Posterior vena cava (tissue), 2 donors: ENCODE measurements at regions not wholly inside any gene's neighbourhood (a gene's known extent, or its start where the extent isn't known, plus 50 kb on each side); places are given as distances from the start of the nearest gene placed in this dataset.

Experiments used
- DNase-seq: peaks from one replicate; pipeline ENCODE4 v3.0.0-alpha.2; 2020; ENCODE audit warnings: low spot score
- intact Hi-C, 2 donors: fragments of 100-400 bp; cut with DNase I; formaldehyde crosslinking; loops; one replicate each; pipeline versions ENCODE4 v1.14.1 to v1.14.2; 2022 to 2023
- donor health status: DM: yes; HTN: yes; CAD: no.
- donor health status: DM: yes; HTN: yes; CAD: no.

GRCh38 chr14:53896726-53897125, 59.9 kb downstream of the BMP4 start:
- intact Hi-C loops = no loop called here
- no peak for DNase-seq

- no peak for DNase-seq
- intact Hi-C loops = no loop called here
Observed at GRCh38 chr14:53894456-53894855, 62.2 kb downstream of the BMP4 start.

GRCh38 chr14:53893374-53893773, 63.3 kb downstream of the BMP4 start:
- intact Hi-C loops = no loop called here
- DNase-seq = no peak

GRCh38 chr14:53890611-53891101, 66.0 kb downstream of the BMP4 start:
- intact Hi-C loops = no loop called here
- DNase-seq = no peak

GRCh38 chr14:53888535-53889386, 67.9 kb downstream of the BMP4 start:
- intact Hi-C loops = no loop called here
- no peak for DNase-seq

GRCh38 chr14:53885136-53885640, 71.4 kb downstream of the BMP4 start:
- intact Hi-C loops = no loop called here
- no peak for DNase-seq

- intact Hi-C loops = no loop called here
- no peak for DNase-seq
Observed at GRCh38 chr14:53884601-53885000, 72.0 kb downstream of the BMP4 start.

GRCh38 chr14:53883739-53884138, 72.9 kb downstream of the BMP4 start:
- DNase-seq = no peak
- intact Hi-C loops = no loop called here

GRCh38 chr14:53882684-53883083, 73.9 kb downstream of the BMP4 start:
- no peak for DNase-seq
- intact Hi-C loops = no loop called here

- intact Hi-C loops = no loop called here
Observed at GRCh38 chr14:53881921-53882320, 74.7 kb downstream of the BMP4 start.

GRCh38 chr14:53881161-53881871, 75.3 kb downstream of the BMP4 start:
- intact Hi-C loops = no loop called here
- no peak for DNase-seq

More at GRCh38 chr14:53881921-53882320, 74.7 kb downstream of the BMP4 start:
- no peak for DNase-seq

- DNase-seq = no peak
- intact Hi-C loops = no loop called here
Observed at GRCh38 chr14:53880761-53881160, 75.9 kb downstream of the BMP4 start.

- DNase-seq = no peak
- intact Hi-C loops = no loop called here
Observed at GRCh38 chr14:53879747-53880146, 76.9 kb downstream of the BMP4 start.

GRCh38 chr14:53879022-53879686, 77.5 kb downstream of the BMP4 start:
- intact Hi-C loops = no loop called here
- no peak for DNase-seq

GRCh38 chr14:53875324-53875897, 81.2 kb downstream of the BMP4 start:
- intact Hi-C loops = no loop called here
- DNase-seq = no peak

GRCh38 chr14:53874704-53875103, 81.9 kb downstream of the BMP4 start:
- intact Hi-C loops = no loop called here
- DNase-seq = no peak

- intact Hi-C loops = no loop called here
- DNase-seq = no peak
Observed at GRCh38 chr14:53872681-53873089, 83.9 kb downstream of the BMP4 start.

GRCh38 chr14:53871951-53872350, 84.7 kb downstream of the BMP4 start:
- no peak for DNase-seq
- intact Hi-C loops = no loop called here

- no peak for DNase-seq
- intact Hi-C loops = no loop called here
Observed at GRCh38 chr14:53871011-53871410, 85.6 kb downstream of the BMP4 start.

GRCh38 chr14:53865711-53866110, 90.9 kb downstream of the BMP4 start:
- no peak for DNase-seq
- intact Hi-C loops = no loop called here
